DND-41 (cell line): ENCODE measurements at regions not wholly inside any gene's neighbourhood (a gene's known extent, or its start where the extent isn't known, plus 50 kb on each side); places are given as distances from the start of the nearest gene placed in this dataset.

Source experiments
- EZH2 ChIP-seq: IDR thresholded peaks from 3 replicates; pipeline ENCODE4 v1.6.1; 2012; ENCODE audit warnings: borderline replicate concordance, low read depth, mild to moderate bottlenecking, moderate library complexity, low read length, inconsistent platforms; ENCODE audit not compliant: severe bottlenecking
- TF ChIP-seq, protein P1 (sequence below): IDR thresholded peaks from 2 replicates; pipeline ENCODE4 v1.5.1; 2012; ENCODE audit warnings: borderline replicate concordance, low read length, moderate library complexity, mild to moderate bottlenecking; ENCODE audit not compliant: poor library complexity, severe bottlenecking; ENCODE audit errors: extremely low read depth

DNA sequence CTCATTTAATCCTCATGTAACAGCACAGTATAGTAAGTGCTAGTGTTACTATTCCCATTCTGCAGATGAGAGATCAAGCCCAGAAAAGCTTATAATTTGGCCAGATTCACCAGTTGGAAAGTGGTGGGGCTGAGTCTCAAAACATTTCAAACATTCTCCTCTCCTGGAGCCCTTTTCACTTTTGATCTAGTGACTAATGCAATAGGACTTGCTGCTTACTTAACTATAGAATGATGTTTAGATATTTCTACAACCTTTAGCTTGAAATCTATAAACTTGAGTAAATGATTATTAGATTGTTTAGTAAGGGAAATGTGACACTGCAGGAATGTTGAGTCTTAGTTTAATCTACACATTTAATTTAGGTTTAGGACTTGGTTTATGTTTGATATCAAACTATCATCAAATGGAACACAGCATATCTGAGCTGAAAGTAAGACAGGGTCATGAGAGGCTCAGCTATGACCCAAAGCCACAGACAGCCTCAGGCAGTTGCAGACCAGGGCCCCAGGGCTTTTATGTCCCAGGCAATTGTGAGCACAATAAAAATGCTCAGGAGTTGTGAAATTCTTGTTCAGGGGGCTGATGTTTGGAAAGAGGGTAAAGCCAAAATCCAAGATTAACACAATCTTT, 199.5 kb upstream of the HS3ST1 start:
- TF ChIP-seq, protein P1, sequence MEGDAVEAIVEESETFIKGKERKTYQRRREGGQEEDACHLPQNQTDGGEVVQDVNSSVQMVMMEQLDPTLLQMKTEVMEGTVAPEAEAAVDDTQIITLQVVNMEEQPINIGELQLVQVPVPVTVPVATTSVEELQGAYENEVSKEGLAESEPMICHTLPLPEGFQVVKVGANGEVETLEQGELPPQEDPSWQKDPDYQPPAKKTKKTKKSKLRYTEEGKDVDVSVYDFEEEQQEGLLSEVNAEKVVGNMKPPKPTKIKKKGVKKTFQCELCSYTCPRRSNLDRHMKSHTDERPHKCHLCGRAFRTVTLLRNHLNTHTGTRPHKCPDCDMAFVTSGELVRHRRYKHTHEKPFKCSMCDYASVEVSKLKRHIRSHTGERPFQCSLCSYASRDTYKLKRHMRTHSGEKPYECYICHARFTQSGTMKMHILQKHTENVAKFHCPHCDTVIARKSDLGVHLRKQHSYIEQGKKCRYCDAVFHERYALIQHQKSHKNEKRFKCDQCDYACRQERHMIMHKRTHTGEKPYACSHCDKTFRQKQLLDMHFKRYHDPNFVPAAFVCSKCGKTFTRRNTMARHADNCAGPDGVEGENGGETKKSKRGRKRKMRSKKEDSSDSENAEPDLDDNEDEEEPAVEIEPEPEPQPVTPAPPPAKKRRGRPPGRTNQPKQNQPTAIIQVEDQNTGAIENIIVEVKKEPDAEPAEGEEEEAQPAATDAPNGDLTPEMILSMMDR, result no peak
- no peak for TF ChIP-seq EZH2
